C4-2B (cell line): ENCODE measurements at regions not wholly inside any gene's neighbourhood (a gene's known extent, or its start where the extent isn't known, plus 50 kb on each side); places are given as distances from the start of the nearest gene placed in this dataset.

ENCODE experiments used
- H3K27ac ChIP-seq: fragments of 450-650 bp; 2 replicates; pipeline ENCODE4 v1.5.1; 2017
- ZFX ChIP-seq: fragments of 450-650 bp; IDR thresholded peaks from 2 replicates; pipeline ENCODE4 v1.6.1; 2017
- TF ChIP-seq, protein P1 (sequence below): fragments of 450-650 bp; conservative IDR thresholded peaks from 2 replicates; pipeline ENCODE4 v1.5.1; 2017; ENCODE audit warnings: mild to moderate bottlenecking

DNA sequence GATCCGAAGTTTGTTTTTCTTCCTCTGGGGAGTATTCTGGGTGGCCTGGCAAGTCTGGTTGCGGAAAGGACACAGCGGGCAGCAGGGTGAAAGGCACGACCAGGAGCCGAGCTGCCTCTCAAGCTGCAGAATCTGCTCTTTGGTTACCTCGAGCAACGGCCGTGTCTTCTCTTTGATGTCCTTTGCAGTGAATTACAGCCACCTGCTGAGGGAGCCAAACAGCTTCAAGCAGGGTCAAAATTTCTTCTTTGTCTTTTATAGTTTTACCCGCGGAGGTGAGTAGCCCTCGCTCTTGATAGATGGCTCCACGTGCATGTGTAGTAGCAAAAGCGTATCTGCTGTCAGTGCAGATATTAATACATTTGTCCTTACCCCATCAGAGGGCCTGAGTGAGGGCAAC lies 177.3 kb upstream of the MBL2 start:
- no peak overlapping the region for H3K27ac ChIP-seq
- TF ChIP-seq, protein P1, sequence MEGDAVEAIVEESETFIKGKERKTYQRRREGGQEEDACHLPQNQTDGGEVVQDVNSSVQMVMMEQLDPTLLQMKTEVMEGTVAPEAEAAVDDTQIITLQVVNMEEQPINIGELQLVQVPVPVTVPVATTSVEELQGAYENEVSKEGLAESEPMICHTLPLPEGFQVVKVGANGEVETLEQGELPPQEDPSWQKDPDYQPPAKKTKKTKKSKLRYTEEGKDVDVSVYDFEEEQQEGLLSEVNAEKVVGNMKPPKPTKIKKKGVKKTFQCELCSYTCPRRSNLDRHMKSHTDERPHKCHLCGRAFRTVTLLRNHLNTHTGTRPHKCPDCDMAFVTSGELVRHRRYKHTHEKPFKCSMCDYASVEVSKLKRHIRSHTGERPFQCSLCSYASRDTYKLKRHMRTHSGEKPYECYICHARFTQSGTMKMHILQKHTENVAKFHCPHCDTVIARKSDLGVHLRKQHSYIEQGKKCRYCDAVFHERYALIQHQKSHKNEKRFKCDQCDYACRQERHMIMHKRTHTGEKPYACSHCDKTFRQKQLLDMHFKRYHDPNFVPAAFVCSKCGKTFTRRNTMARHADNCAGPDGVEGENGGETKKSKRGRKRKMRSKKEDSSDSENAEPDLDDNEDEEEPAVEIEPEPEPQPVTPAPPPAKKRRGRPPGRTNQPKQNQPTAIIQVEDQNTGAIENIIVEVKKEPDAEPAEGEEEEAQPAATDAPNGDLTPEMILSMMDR = peak; percentile 30
- TF ChIP-seq ZFX = no peak

DNA sequence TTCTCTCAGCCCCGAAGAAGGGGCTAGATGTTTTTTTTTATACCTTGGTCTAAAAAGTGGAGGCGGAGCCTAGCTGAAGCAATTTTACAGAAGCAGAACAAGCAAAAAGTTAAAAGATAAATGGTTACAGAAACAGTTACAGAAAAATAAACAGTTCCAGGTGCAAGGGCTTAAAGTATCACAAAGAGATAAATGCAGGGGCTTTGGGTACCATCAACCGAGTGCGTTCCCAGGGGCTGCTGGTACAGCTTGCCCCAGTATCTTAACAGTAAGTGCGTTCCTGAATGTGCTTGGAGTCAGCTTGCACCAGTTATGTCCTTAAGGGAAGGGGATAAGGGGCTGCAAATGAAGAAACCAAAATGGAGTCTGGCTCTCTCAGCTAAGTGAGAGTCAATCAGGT lies 173.9 kb upstream of the MBL2 start:
- TF ChIP-seq, protein P1 = no peak
- TF ChIP-seq ZFX = no peak
- peak overlapping the region; percentile 50; the same call in 1 of the 2 replicates for H3K27ac ChIP-seq

DNA sequence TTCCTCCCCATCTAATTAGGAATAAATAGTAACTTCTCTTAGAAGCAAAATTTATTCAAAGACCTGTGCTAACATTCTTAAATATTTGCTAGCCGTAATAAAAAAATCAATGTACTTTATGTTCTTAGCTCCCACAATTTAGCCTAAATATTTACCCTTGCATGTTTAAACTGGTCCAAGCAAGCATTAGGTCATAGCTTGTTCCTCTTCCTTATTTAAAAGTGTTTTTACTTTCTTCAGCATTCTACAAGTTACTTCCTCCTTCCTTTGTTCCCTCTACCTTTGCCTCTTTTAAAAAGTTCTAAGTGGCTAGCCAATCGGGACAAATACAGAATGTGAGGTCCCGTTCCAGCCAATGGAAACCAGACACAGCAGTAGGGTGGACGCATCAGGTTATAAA lies 172.9 kb upstream of the MBL2 start:
- peak overlapping the region; percentile 50; the same call in 1 of the 2 replicates for H3K27ac ChIP-seq

DNA sequence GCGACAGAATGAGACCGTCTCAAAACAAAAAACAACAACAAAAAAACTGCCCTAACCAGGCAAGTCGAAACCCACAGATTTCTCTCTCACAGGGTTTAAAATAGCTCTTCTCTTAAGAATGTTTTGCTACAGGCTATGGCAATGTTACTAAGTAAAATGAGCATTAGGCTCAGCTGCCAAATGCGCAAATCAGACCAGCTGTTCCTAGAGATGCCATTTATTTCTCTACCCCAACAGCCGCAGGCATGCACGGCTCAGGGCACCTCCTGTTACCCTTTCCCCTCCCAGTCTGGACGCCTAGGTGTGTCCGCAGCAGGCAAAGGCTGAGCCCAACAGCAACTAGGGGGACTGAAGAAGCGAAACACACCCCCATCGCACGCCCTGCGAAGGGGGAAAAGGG lies 168.3 kb upstream of the MBL2 start:
- TF ChIP-seq ZFX = no peak
- TF ChIP-seq, protein P1 = no peak
- H3K27ac ChIP-seq = no peak overlapping the region; the same call in 1 of the 2 replicates

DNA sequence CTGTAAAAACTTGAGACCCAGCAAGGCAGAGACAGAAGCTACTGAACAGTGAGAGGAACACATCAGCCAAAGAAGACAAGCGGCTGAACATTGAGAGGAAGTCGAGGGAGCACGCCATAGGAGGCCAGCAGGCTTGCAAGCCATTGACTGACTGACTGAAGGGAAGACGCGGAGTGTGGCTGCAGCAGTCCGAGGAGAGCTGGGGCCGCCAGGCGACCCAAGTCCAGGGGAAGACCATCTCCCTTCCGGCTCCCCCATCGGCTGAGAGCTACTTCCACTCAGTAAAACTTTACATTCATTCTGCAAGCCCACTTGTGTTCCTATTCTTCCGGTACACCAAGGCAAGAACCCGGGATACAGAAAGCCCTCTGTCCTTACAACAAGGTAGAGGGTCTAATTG lies 167.3 kb upstream of the MBL2 start:
- TF ChIP-seq ZFX = no peak
- TF ChIP-seq, protein P1 = no peak
- H3K27ac ChIP-seq = peak overlapping the region; percentile 42; the same call in 1 of the 2 replicates

DNA sequence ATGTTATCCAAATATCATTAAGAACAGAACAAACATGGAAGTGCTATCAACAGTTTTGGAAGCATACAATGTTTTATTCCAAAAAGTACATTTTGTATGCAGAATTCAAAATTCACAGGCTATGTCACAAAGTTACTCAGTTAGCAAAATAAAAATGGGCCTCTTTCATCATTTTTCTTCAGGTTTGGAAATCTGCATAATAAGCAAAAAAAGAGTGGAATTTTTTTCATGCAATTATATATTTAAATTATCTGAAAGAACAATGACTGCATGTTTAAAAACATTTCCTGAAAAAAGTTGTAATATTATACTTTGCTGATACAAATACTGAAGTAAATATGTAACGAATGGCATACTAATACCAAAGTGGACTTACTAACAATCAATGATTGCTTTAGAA lies 161.2 kb upstream of the MBL2 start:
- no peak overlapping the region for H3K27ac ChIP-seq
- TF ChIP-seq, protein P1 = no peak
- no peak for TF ChIP-seq ZFX

DNA sequence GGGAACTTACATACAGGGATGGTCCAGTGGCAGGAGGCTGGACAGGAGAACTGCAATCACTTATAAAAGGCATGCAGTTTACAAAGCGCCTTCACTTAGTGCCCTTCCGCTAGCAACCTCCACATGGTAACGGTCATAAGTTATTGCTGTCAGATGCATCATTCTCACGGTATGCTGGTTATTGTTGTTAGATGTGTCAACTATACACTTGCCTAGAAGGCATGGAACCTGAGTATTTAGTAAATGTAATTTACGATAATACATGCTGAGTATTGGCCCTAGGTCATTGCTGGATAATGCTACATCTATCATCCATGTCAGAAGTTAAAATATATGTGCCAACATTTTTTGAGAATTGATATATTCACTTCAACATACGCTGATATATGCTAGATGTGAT lies 155.1 kb upstream of the MBL2 start:
- H3K27ac ChIP-seq = no peak overlapping the region
- TF ChIP-seq ZFX = no peak
- TF ChIP-seq, protein P1 = no peak

DNA sequence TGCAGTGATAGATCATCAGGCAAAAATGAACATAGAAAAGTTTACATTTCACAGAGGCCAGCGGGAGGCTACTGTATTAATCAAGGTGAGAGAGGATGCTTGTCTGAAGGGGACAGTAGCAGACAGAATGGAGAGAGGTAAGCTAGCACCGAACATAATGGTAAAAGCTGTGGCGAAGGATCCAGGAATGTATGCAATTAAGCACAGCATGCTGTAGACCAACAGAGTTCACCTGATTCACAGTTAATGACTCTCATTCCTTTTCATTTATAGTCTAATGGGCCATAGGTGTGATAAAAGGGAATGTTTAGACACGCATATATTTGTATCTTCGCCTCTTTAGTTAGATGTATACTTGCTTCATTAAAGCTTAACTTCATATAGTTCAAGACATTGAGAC lies 150.9 kb upstream of the MBL2 start:
- no peak overlapping the region for H3K27ac ChIP-seq

More for the DNA sequence above, 150.9 kb upstream of the MBL2 start:
- no peak for TF ChIP-seq ZFX
- TF ChIP-seq, protein P1 = no peak
